Non-pigmented ciliary epithelial cell (primary cell): ENCODE measurements at regions not wholly inside any gene's neighbourhood (a gene's known extent, or its start where the extent isn't known, plus 50 kb on each side); places are given as distances from the start of the nearest gene placed in this dataset.

ENCODE experiments used
- DNase-seq: peaks from one replicate; pipeline ENCODE4 v3.0.0-alpha.2; 2010; ENCODE audit warnings: low read depth

DNA sequence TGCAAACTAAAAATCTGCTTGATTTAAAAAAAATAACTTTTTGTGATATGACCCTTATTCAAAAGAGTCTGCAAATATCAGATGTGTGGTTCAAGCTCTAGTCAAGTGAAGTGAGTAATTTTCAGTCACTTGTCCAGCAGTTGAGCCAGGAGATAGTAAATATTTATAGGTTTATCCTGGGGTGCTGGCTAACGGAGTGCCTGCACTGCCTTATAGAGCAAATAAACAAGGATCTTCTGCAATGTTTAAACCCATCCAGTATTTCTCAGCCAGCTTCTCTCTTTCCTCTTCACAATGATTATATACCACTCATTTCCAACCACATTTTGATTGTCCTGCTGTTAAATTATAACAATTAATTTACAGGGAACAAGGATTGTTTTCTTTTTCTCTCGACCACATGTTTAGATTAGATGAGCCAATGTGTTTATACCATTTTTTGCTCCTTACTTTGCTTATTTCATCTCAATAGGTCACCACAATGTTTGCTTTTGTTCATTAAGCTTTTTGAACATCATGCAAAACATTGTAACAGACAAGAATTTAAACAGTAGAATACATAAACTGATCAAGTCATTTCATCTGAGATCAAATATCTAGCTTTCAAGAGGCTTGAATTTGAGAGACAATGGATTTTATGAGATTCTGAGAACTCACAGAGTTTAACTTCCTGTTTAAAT lies 60.3 kb upstream of the GREM2 start:
- DNase-seq, result no peak

DNA sequence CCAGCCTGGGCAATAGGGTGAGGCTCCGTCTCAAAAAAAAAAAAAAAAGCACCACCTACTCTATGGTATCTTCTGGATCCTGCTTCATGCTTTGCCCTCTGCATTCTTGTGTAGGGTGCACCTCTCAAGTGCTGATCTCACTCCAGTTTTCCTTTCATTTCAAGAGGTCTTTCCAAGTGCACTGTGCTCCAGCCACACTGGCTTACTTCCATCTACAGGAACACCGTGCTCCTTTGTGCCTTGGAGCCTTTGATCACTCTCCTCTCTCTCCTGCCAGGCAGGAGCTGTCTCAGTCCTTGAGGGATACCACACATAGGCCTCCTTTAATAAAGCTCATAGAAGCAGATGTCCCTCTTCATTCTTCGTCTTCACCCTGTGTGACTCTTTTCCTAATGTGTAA lies 55.4 kb upstream of the GREM2 start:
- DNase-seq, result no peak

DNA sequence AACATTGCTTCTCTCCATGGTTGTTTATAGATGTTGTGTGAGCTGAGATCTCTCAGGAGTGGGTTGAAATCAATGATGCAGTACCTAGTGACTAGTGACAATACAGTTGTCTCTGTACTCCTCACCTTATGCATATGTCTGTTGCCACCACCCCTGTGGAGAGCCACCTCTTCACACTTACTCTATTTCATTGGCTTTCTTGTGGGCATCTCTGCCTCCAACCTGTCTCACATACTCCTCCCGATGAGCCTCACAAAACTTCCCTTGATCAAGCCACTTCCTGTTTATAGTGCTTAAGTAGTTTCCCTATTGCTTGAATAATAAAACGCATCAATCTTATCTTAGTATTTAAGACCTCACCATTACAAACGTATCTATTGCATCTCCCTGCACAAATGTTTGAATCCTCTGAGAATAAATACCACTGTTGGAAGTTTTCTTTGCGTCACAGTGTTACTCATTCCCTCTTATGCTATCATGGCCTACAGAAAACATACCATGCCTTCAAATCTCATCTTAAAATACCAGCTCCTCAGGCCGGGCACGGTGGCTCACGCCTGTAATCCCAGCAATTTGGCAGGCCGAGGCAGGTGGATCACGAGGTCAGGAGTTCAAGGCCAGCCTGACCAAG lies 54.7 kb upstream of the GREM2 start:
- DNase-seq, result no peak

DNA sequence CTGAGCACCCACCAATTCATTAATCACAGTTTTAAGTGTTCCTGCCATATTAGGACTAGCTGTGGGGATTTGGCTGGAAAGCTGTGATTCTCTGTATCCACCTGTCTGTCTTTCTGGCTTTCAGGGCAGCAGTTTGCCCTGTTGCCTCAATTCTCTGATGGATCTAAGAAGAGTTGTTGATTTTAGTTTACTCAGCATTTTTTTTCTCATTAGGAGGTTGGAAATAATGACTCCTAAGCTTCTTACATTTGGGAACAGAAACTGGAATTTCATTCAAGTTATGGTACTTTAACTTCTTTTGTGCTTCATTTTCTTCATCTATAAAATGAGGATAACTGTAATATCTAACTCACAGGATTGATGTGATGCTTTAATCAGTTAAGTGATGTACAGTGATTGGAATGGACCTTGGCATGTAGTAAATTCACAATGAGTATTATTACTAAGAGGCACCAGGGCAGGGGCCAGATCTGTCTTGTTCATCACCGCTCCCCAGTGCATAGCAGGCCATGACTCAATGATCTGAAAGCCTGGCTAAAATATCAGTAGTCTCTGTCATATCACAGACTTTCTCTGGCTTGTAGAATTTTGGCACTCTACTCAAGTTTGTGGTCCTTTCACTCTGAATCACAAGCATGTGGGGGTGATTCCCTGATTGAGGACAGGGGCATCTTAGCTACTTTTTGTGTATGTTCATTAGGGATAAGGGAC lies 51.4 kb upstream of the GREM2 start:
- peak; percentile 22 for DNase-seq
